ENCODE measurements at regions not wholly inside any gene's neighbourhood (a gene's known extent, or its start where the extent isn't known, plus 50 kb on each side); places are given as distances from the start of the nearest gene placed in this dataset.

DNA sequence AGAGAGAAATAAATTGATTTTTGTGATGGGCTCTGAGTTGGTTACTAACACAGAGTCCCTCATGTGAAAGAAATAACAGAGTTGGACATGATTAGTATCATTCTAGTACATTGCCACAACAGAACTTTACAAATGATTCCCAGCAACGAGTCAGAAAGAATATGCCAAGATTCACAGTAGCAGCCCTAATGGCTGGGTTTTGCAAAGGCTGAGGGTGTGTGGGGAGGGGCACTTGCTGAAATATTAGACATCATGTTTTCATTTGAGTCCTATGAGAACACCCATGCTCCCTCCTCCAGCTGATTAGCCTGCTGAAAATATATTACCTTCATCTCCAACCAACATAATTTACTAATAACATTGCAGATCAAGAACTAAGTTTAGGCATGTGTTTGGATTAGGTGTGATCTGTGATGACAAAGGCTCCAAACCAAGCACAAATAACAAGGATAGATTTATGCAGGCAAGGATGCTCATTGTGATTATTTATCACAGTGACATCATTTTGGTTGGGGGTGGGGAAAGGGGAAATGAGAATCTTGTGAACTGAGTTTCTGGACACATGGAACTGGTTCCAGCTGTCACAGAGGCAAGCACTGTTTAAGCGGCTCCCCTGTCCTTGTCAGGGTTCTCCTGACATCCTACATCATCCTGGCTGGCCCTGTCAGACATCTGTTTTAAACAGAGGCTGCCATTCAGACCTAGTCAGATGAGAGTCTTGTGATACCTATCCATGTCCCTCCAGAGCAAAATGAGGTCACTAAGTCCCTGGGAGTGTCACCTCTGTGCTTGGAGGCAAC, 205.8 kb upstream of the NCKAP5 start:
- DNase-seq, result no peak

GRCh38 chr2:133774654-133775015, 206.4 kb upstream of the NCKAP5 start:
- no peak for DNase-seq

GRCh38 chr2:133776936-133777573, 208.8 kb upstream of the NCKAP5 start:
- no peak for DNase-seq

GRCh38 chr2:133777574-133777960, 209.3 kb upstream of the NCKAP5 start:
- DNase-seq, result no peak

GRCh38 chr2:133780099-133780996, 212.1 kb upstream of the NCKAP5 start:
- peak; percentile 77 for DNase-seq

- DNase-seq, result no peak
Measured at GRCh38 chr2:133780997-133781513, 212.8 kb upstream of the NCKAP5 start.

GRCh38 chr2:133787207-133787606, 218.9 kb upstream of the NCKAP5 start:
- DNase-seq, result no peak

DNA sequence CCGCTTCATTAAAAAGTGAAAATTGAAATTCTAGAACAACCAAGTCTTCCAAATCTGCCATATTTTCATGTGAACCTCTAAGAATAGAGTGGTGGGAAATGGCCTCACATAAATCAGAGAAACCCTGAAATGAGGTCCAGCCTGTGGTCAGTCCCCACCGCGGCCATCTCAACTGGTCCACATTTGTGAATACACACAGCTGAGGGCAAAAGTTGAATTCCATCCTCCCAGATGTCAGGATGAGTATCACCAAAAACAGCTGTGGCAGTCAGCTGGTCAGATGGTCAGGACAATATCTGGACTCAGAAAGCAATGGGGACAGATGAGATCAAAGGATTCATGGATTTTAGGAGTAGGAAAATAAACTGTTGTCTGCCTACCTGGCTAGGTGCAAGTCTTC, 219.4 kb upstream of the NCKAP5 start:
- no peak for DNase-seq

DNA sequence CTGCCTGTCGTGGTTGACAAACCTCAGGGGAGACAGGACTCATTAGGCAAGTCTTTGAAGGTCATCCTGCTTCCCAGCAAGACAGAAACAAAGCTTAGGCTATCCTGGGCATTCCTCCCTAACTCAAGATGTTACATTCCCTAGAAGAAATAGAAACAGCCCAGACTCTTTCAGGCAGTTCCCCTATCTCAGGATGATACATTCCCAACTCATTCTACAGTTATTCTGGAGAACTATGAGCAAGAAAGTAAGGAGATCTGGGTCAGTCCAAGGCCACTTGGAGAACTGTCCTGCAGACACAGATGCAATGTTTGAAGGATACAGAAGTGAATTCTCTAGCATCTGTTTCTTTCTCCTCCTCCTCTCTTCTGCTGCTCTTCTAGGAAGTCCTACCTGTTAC, 220.1 kb upstream of the NCKAP5 start:
- no peak for DNase-seq

- no peak for DNase-seq
Measured at GRCh38 chr2:133789743-133790142, 221.5 kb upstream of the NCKAP5 start.

DNA sequence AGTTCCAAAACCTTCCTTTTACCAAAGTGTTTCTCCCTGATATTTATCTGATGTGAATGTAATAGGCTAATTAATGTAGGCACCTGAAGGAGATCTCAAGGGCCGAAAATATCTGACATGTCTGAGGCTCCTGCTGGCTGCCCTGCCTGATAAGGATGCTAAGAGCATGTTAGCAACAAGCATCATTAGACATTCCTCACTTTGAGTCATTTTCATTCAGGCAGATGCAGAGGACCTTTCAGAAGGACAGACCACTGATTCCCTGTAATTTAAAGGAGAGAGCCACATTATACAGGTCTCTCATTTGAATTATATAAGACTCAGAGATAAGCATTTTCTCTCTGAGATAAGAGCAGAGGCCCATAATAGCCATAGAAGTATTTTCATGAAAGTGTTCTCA, 222.4 kb upstream of the NCKAP5 start:
- DNase-seq, result no peak

- DNase-seq, result no peak
Measured at GRCh38 chr2:133791191-133791590, 222.9 kb upstream of the NCKAP5 start.

- DNase-seq, result no peak
Measured at GRCh38 chr2:133792223-133792622, 224.0 kb upstream of the NCKAP5 start.

DNA sequence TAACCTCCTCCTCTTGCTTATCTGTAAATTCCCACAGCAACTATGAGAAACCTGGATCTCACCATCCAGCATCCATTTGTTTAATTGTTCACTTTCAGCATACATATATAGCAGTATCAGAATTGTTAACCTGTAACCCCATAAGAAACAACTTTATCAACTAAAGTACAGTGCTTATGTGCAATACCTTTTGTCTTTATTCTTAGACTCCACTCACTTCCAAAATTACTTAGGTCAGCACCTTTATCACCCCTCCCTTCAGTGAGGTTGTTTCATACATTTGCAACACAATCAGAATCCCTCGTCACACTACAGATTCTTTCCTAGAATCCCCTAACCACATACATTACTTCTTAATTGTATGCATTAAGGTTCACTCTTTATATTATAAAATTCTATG, 225.9 kb upstream of the NCKAP5 start:
- no peak for DNase-seq

GRCh38 chr2:133801946-133802345, 233.7 kb upstream of the NCKAP5 start:
- DNase-seq, result no peak

DNA sequence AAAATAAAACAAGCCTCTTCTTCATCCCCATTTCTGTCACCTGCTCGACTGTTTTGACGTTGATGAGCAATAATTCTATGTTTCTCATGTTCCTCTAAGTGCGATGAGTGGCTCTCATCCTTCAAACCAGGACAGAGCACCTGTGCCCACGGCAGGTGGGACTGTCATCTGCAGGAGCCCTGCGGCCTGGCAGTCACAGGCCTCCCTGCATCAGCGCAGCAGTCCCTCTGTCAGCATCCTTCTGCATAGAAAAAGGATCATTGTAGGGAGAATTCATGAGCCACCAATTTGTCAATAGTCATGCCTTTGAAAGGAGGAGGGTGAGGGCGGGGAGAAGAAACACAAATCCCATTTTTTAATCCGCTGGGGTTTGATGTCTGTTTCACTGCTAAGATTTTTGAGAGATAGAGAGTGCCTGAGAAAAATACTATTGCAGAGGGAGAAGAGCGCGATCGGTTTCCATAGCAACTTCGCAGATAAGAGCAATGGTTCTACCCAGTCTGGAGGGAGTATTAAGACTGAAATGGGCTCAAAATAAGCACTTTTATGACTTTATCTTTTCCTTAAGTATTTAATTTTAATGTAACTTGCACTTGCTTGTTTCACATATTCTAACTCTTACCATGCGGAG, 234.3 kb upstream of the NCKAP5 start:
- no peak for DNase-seq

GRCh38 chr2:133806564-133806963, 238.3 kb upstream of the NCKAP5 start:
- DNase-seq, result no peak

DNA sequence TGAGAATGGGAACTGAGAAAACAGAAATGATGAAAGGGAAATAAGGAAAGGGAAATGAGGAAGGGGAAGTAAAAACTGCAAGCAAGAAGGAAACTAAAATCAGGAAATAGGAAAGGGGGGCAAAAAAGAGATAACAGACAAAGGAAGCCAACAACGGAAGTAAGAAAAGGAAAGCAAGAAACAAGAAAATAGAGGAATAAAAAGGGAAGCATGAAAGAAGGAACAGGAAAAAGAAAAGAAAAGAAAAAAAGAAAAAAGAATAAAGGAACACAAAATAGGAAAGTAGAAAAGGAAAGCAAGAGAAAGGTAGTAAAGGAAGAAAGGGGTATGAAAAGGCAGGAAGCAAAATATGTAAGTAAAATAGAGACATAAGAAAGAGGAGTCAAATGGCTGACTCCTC, 241.2 kb upstream of the NCKAP5 start:
- no peak for DNase-seq

- DNase-seq, result no peak
Measured at GRCh38 chr2:133810559-133810958, 242.3 kb upstream of the NCKAP5 start.

DNA sequence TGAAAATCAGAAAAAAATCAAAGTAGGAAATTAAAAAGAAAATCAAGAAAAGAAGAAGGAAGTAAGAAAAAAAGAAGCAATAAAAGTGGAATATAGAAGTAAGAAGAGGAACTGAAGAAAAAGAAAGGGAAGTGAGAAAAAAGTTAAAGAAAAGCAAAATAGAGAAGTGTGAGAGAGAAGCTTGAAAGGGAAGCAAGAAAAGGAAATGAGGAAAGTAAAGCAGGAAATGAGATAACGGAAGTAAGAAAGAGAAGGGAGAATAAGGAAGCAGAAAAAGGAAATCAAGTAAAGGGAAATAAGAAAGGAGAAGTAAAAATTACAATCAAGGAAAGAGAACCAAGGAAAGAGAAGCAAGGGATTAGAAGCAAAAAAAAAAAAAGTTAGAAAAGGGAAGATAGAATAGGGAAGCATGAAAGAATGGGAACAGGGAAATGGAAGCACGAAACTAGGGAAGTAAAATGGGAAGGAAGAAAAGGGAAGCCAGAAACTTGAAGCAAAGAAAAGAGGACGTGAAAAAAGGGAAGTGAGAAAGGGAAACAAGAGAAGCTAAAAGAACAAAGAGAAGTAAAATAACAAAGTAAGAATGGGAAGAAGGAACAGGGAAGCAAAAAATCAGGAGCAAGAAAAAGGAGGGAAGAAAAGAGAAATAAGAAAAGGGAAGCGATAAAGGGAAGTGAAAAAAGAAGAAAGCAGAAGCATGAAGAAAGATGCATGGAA, 243.3 kb upstream of the NCKAP5 start:
- no peak for DNase-seq

- DNase-seq, result no peak
Measured at GRCh38 chr2:133812826-133813617, 244.8 kb upstream of the NCKAP5 start.

All from islet precursor cell (in vitro differentiated cells).